H1 (cell line): ENCODE measurements at regions not wholly inside any gene's neighbourhood (a gene's known extent, or its start where the extent isn't known, plus 50 kb on each side); places are given as distances from the start of the nearest gene placed in this dataset.

Experiments used
- CTCF ChIA-PET: fragments of 300-600 bp; sonication (Branson Sonifier 250); formaldehyde crosslinking; loops from one replicate; lab custom pipeline; 2021; ENCODE audit not compliant: partially characterized antibody; lab: Charles Lee
- POLR2A ChIA-PET: fragments of 300-600 bp; sonication (Branson Sonifier 250); formaldehyde crosslinking; loops from one replicate; lab custom pipeline; 2021; ENCODE audit warnings: inconsistent platforms; ENCODE audit not compliant: partially characterized antibody; lab: Charles Lee
- DNase-seq, 2 experiments: peaks; one replicate each; pipeline versions ENCODE4 v3.0.0 to v3.0.0-alpha.2; 2010 to 2022; ENCODE audit warnings: low spot score in 2 of 2, low read depth in 1 of 2, mixed read lengths in 1 of 2
- FAIRE-seq: peaks from 2 replicates; lab custom pipeline; 2011; peaks lifted over from hg19 to GRCh38; lab: Jason Lieb, UNC
- H2AFZ ChIP-seq: 2 replicates; pipeline ENCODE4 v1.8.1; 2012; ENCODE audit warnings: low read length, inconsistent platforms
- H2AK5ac ChIP-seq: 2 replicates; pipeline ENCODE4 v1.6.1; 2013; ENCODE audit warnings: low read depth, low read length
- H2BK120ac ChIP-seq: replicated peaks from 2 replicates; pipeline ENCODE3; 2013; ENCODE audit warnings: low read depth, low read length, inconsistent platforms
- H2BK12ac ChIP-seq: 2 replicates; pipeline ENCODE4 v1.6.1; 2013; ENCODE audit warnings: low read depth, low read length
- H2BK15ac ChIP-seq: 2 replicates; pipeline ENCODE4 v1.6.1; 2013; ENCODE audit warnings: low read length
- H2BK20ac ChIP-seq: 2 replicates; pipeline ENCODE4 v1.6.1; 2013; ENCODE audit warnings: low read length
- H2BK5ac ChIP-seq: 2 replicates; pipeline ENCODE4 v1.6.1; 2013; ENCODE audit warnings: low read depth, low read length
- H3K14ac ChIP-seq: 2 replicates; pipeline ENCODE4 v1.6.1; 2013; ENCODE audit warnings: inconsistent platforms; ENCODE audit not compliant: insufficient read length
- H3K18ac ChIP-seq: 2 replicates; pipeline ENCODE4 v1.6.1; 2013; ENCODE audit warnings: low read length; ENCODE audit errors: extremely low read depth
- H3K23ac ChIP-seq: 2 replicates; pipeline ENCODE4 v1.6.1; 2013; ENCODE audit warnings: inconsistent platforms; ENCODE audit not compliant: insufficient read length
- H3K23me2 ChIP-seq: 2 replicates; pipeline ENCODE4 v1.6.1; 2013; ENCODE audit warnings: low read depth, low read length
- H3K27ac ChIP-seq: 2 replicates; pipeline ENCODE4 v1.6.1; 2011; ENCODE audit warnings: low read depth, low read length, inconsistent platforms
- H3K27me3 ChIP-seq, 4 experiments: replicated peaks in 1 of 4; 1 replicate in 1 of 4; 2 replicates in 3 of 4; pipeline versions ENCODE4 v1.6.1 to v1.8.1; 2011 to 2013; ENCODE audit warnings: low read length in 3 of 4, mild to moderate bottlenecking in 3 of 4, inconsistent platforms in 2 of 4, mixed read lengths in 2 of 4, moderate library complexity in 1 of 4; ENCODE audit not compliant: control insufficient read depth in 3 of 4, insufficient read depth in 3 of 4; ENCODE audit errors: extremely low read depth in 1 of 4
- H3K36me3 ChIP-seq, 4 experiments: 2 replicates each; pipeline versions ENCODE4 v1.6.1 to v1.8.1; 2011 to 2013; ENCODE audit warnings: mild to moderate bottlenecking in 4 of 4, low read length in 3 of 4, moderate library complexity in 2 of 4, control low read depth in 1 of 4, inconsistent platforms in 1 of 4; ENCODE audit not compliant: insufficient read depth in 4 of 4, control insufficient read depth in 2 of 4
- H3K4ac ChIP-seq: replicated peaks from 2 replicates; pipeline ENCODE3; 2013; ENCODE audit warnings: low read length, low read depth, mixed read lengths, inconsistent platforms; ENCODE audit not compliant: insufficient read length
- H3K4me1 ChIP-seq, 4 experiments: replicated peaks in 1 of 4; 1 replicate in 1 of 4; 2 replicates in 3 of 4; pipeline versions ENCODE4 v1.6.1 to v1.8.1; 2011 to 2013; ENCODE audit warnings: low read length in 3 of 4, inconsistent platforms in 2 of 4, mixed read lengths in 1 of 4; ENCODE audit not compliant: insufficient read depth in 4 of 4, control insufficient read depth in 3 of 4
- H3K4me2 ChIP-seq, 2 experiments: 2 replicates each; pipeline versions ENCODE4 v1.6.1 to v1.8.1; 2011 to 2013; ENCODE audit warnings: low read depth in 2 of 2, low read length in 2 of 2, control low read depth in 1 of 2, inconsistent platforms in 1 of 2, mild to moderate bottlenecking in 1 of 2; ENCODE audit not compliant: insufficient read depth in 1 of 2
- H3K4me3 ChIP-seq, 4 experiments: fragments of 200-600, 300-600 bp in 1 of 4; sonication (generic), shearing (Covaris generic), sonication (Bioruptor Twin) in 1 of 4; 2 replicates each; pipeline versions ENCODE4 v1.5.1 to v1.8.1; 2011 to 2016; ENCODE audit warnings: low read length in 4 of 4, low read depth in 3 of 4, control low read depth in 2 of 4, inconsistent platforms in 2 of 4, mild to moderate bottlenecking in 2 of 4, mixed read lengths in 1 of 4, moderate library complexity in 1 of 4; ENCODE audit not compliant: insufficient read depth in 2 of 4; ENCODE audit errors: extremely low read depth in 1 of 4
- H3K56ac ChIP-seq: replicated peaks from 2 replicates; pipeline ENCODE3; 2013; ENCODE audit warnings: low read depth, mild to moderate bottlenecking, mixed read lengths, low read length, inconsistent platforms; ENCODE audit not compliant: insufficient read length
- H3K79me1 ChIP-seq: 2 replicates; pipeline ENCODE4 v1.6.1; 2013; ENCODE audit warnings: low read depth, low read length, control low read depth
- H3K79me2 ChIP-seq, 2 experiments: 2 replicates each; pipeline versions ENCODE4 v1.6.1 to v1.8.1; 2012 to 2013; ENCODE audit warnings: low read length in 2 of 2, mild to moderate bottlenecking in 2 of 2, inconsistent platforms in 1 of 2; ENCODE audit not compliant: insufficient read depth in 2 of 2, control insufficient read depth in 1 of 2
- H3K9ac ChIP-seq, 4 experiments: replicated peaks in 1 of 4; 1 replicate in 1 of 4; 2 replicates in 3 of 4; pipeline versions ENCODE4 v1.6.1 to v1.8.1; 2011 to 2013; ENCODE audit warnings: low read depth in 3 of 4, low read length in 3 of 4, control low read depth in 2 of 4, mild to moderate bottlenecking in 2 of 4, moderate library complexity in 2 of 4, inconsistent platforms in 1 of 4; ENCODE audit errors: extremely low read depth in 1 of 4
- H3K9me3 ChIP-seq, 2 experiments: 2 replicates each; pipeline versions ENCODE4 v1.6.1 to v1.8.1; 2012 to 2013; ENCODE audit warnings: mild to moderate bottlenecking in 2 of 2, moderate library complexity in 2 of 2, control low read depth in 1 of 2, inconsistent platforms in 1 of 2, low read depth in 1 of 2, low read length in 1 of 2, mixed read lengths in 1 of 2; ENCODE audit not compliant: insufficient read depth in 2 of 2
- H4K20me1 ChIP-seq, 2 experiments: replicated peaks in 1 of 2; 2 replicates each; pipeline versions ENCODE3 to v1.8.1; 2011 to 2013; ENCODE audit warnings: inconsistent platforms in 2 of 2, low read length in 2 of 2, mild to moderate bottlenecking in 1 of 2; ENCODE audit not compliant: insufficient read depth in 2 of 2, control insufficient read depth in 1 of 2
- H4K5ac ChIP-seq: 2 replicates; pipeline ENCODE4 v1.6.1; 2013; ENCODE audit warnings: low read length, low read depth, mixed read lengths, inconsistent platforms; ENCODE audit not compliant: insufficient read length
- H4K8ac ChIP-seq: 2 replicates; pipeline ENCODE4 v1.8.0; 2013; ENCODE audit warnings: mild to moderate bottlenecking, moderate library complexity, low read length, inconsistent platforms; ENCODE audit not compliant: insufficient read depth; ENCODE audit errors: extremely low read depth
- H4K91ac ChIP-seq: replicated peaks from 2 replicates; pipeline ENCODE3; 2013; ENCODE audit warnings: low read length, mixed read lengths, inconsistent platforms; ENCODE audit not compliant: insufficient read length
- WGBS, 2 experiments: shearing (Covaris generic) in 1 of 2; methylation state at CpG; one replicate each; pipeline versions ENCODE4 v1.1.6 to v1.1.7; 2013 to 2015; ENCODE audit warnings: low lambda C conversion rate in 2 of 2, mixed read lengths in 2 of 2, inconsistent platforms in 1 of 2, low coverage in 1 of 2, missing lambda C conversion rate in 1 of 2; ENCODE audit not compliant: insufficient replicate concordance in 2 of 2, insufficient coverage in 1 of 2, insufficient read length in 1 of 2; ENCODE audit errors: extremely low coverage in 1 of 2, missing lambda C conversion rate in 1 of 2; 5-methylcytosine and 5-hydroxymethylcytosine counted together

- H3K4me2 ChIP-seq, result no peak overlapping the region
- WGBS, 2 experiments, result 92% methylated on average over 9 of the region's 9 CpGs; no CpG with 5 or more reads in 1 of the 2 experiments
- H3K27ac ChIP-seq, result no peak overlapping the region
- H4K8ac ChIP-seq, result no peak overlapping the region
- no peak overlapping the region for H3K9ac ChIP-seq
- H3K56ac ChIP-seq, result no peak overlapping the region
- no peak overlapping the region for H3K4ac ChIP-seq
- no peak overlapping the region for H2BK12ac ChIP-seq
- H3K79me2 ChIP-seq, result no peaks in the 10 kb centered on the region
- H3K23me2 ChIP-seq, result no peaks in the 10 kb centered on the region
- H4K5ac ChIP-seq, result no peak overlapping the region
- peaks cover 10 to 27% of the 10 kb centered on the region in 2 experiments for H4K20me1 ChIP-seq
- H2BK20ac ChIP-seq, result no peak overlapping the region
- H2BK15ac ChIP-seq, result no peak overlapping the region
- no peak for FAIRE-seq
- H3K4me3 ChIP-seq, result no peak overlapping the region
- H3K18ac ChIP-seq, result no peak overlapping the region
- ChIA-PET CTCF (interaction anchor here (0.5 to 2.4 kb wide), 5 partner anchors 11 to 257 kb away, joined by 3 to 8 read pairs (median 4); no protein-coding TSS in a partner anchor), POLR2A (no interaction called here)
- no peaks in the 10 kb centered on the region for H3K9me3 ChIP-seq
- H2AFZ ChIP-seq, result no peak overlapping the region
- peaks cover 9% of the 10 kb centered on the region for H3K79me1 ChIP-seq
- H3K14ac ChIP-seq, result no peak overlapping the region
- no peaks in the 10 kb centered on the region; a peak in 1 of 7 replicates for H3K4me1 ChIP-seq
- no peak for DNase-seq
- H3K23ac ChIP-seq, result no peak overlapping the region
- H2AK5ac ChIP-seq, result no peak overlapping the region
- H2BK5ac ChIP-seq, result no peak overlapping the region
- H2BK120ac ChIP-seq, result no peak overlapping the region
- H3K27me3 ChIP-seq, result no peaks in the 10 kb centered on the region
- H3K36me3 ChIP-seq, result peaks cover 0 to 3% (median 0%) of the 10 kb centered on the region in 4 experiments; a peak in 2 of 8 replicates
- no peak overlapping the region for H4K91ac ChIP-seq
Observed at GRCh38 chr2:120952318-120952717, 216.7 kb downstream of the GLI2 start.
